ENCODE measurements at regions not wholly inside any gene's neighbourhood (a gene's known extent, or its start where the extent isn't known, plus 50 kb on each side); places are given as distances from the start of the nearest gene placed in this dataset.

DNA sequence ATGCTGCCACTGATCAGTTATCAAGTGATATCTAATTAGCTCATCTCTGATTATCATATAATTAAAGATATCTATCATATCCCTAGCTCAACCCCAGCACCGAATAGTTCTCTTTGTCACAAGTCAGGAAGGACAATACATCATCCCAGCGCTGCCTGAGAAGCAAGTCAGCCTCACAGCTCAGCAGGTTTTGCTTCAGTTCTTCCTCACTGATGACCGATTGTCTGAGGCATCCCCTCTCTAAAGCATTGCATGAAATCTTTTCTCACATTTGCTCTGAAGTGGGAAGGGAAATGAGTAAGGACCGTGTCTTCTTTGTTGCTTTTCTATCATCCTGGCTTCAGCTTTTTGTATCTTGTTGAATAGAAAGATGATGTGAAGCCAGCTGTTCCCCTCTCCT lies 247.9 kb downstream of the CMPK2 start:
- TF ChIP-seq, protein P1, sequence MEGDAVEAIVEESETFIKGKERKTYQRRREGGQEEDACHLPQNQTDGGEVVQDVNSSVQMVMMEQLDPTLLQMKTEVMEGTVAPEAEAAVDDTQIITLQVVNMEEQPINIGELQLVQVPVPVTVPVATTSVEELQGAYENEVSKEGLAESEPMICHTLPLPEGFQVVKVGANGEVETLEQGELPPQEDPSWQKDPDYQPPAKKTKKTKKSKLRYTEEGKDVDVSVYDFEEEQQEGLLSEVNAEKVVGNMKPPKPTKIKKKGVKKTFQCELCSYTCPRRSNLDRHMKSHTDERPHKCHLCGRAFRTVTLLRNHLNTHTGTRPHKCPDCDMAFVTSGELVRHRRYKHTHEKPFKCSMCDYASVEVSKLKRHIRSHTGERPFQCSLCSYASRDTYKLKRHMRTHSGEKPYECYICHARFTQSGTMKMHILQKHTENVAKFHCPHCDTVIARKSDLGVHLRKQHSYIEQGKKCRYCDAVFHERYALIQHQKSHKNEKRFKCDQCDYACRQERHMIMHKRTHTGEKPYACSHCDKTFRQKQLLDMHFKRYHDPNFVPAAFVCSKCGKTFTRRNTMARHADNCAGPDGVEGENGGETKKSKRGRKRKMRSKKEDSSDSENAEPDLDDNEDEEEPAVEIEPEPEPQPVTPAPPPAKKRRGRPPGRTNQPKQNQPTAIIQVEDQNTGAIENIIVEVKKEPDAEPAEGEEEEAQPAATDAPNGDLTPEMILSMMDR (IDR thresholded peaks at IDR 0.05): no peak
- TF ChIP-seq EZH2 (IDR thresholded peaks at IDR 0.05; ENCODE audit: borderline replicate concordance, insufficient read depth, low read depth, low read length, poor library complexity, severe bottlenecking): no peak

Measured in B cell (primary cell).